HTR-8/SVneo (cell line): ENCODE measurements at regions not wholly inside any gene's neighbourhood (a gene's known extent, or its start where the extent isn't known, plus 50 kb on each side); places are given as distances from the start of the nearest gene placed in this dataset.
A peak's percentile ranks its signal among the peaks of the same experiment; 100 is the strongest.
"Not testable (repeated sequence)": the region's sequence is repeated elsewhere in the genome, so short reads cannot be mapped to it uniquely, and the experiment has no call there.

Experiments
- DNase-seq: peaks from one replicate; pipeline ENCODE4 v3.0.0; 2011; ENCODE audit warnings: low spot score, mixed read lengths; ENCODE audit not compliant: insufficient read length
- FAIRE-seq: peaks from 2 replicates; lab custom pipeline; 2011; peaks lifted over from hg19 to GRCh38; lab: Jason Lieb, UNC

DNA sequence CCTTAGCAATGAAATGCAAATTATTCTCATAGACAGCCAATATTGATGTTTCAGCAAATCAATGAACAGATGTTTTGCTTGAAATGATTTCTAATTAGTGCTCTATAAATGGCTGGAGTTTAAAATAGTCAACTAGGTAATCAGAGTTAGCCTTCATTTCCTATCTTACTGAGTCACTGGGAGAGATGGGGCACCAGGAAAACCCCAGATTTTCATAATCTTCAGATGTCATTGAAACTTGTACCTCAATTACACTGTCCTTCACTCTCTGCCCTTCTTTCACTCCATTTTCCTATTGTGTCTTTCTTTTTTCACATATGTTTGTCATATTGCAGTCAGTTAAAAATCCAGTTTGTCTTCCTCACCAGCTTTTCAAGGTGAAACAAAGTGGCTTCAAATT, 92.7 kb downstream of the C12orf75 start:
- FAIRE-seq: no peak
- DNase-seq: no peak

DNA sequence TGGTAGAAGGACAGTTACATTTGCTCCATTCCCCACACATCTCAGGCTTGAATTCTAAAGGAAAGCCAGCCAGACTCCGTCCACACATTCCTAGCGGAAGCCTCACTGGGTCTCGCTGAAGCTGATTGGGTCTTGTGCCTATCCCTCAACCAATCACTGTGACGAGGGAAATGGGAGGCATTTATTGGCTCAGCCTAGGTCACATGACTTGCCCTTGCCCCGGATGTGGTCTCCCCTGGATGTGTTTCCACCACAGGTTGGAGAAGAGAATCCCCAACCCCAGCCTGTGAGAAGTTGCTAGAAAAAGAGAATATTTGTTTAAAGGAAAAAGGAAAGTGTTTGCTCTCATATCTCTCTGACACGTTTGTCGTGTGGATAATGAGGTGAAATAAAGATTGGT, 93.4 kb downstream of the C12orf75 start:
- DNase-seq (no peak), FAIRE-seq (no peak)

DNA sequence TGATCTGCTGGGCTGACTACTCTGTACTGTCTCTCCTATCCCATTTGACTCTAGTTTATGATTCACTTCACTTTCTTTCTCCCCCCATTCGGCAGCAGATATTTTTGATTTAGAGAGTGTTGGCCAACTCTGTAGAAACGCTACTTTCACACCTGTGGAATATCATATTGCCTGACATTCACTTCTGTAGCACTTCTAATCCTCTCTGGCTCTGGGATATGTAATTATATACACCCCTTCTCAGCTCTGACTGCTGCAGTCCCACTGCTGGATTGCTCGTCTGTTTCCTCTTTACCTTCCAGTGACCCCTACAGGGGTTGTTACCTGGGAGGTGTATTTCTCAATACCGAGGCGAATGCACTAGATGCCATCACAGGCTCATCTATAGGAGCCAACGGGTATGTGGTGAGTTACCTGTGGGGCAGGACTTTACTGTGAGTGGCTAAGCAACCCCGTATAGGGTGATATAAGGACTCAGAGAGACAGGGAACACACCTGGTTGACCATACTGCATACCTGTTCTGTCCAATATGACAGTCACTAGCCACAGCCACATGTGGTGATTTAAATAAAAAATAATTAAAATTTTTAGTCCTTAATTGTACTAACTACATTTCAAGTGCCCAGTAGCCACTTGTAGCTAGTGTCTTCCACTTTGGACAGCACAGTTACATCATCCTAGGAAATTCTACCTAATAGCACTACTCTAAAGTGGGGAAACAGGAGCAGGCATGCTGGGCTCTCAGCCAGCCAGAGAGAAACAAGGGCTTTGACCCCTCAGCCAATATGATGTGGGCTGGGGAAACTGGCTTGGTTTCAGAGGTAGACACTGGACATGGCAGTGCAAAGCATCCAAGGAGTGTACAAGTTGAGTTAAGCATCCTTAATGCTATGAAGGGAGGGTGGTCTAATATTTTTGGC, 95.0 kb downstream of the C12orf75 start:
- no peak for DNase-seq
- no peak for FAIRE-seq

DNA sequence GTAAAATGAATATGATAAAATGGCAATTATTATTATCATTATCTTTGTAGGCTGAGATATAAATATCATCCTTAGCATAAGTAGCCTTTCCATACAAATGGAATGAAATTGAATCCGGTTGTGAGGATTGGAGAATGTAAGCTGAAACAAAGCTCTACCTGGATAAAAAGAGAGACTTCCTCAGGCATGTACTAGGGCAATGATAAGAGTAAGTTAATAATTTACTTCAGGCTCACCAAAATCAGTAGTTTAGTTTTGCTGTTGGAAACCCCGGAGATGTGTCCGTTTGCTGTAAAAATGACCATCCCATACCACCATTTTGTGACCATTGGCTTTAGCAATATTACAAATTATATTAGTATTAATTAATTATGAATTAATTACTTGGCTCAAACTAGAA, 96.3 kb downstream of the C12orf75 start:
- DNase-seq (no peak), FAIRE-seq (no peak)

DNA sequence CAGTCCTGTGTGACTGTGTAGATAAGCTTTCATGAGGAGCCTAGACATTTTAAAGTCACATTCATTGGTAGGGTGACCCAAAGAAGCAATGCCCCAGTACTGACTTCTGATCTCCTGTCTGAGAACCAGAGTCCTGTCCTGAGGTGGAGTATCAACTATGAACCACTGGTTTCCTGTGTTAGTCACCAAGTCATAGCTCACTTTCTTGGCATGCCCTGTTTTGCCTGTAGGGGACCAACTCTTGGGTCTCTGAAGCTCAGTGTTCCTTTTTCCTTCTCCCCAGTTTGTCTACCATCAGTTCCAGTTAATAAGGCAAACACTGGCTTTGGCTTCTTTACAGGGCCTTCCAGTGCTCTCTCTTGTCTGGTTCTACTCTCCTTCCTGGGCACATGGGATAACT, 97.4 kb downstream of the C12orf75 start:
- FAIRE-seq: no peak
- DNase-seq: no peak

DNA sequence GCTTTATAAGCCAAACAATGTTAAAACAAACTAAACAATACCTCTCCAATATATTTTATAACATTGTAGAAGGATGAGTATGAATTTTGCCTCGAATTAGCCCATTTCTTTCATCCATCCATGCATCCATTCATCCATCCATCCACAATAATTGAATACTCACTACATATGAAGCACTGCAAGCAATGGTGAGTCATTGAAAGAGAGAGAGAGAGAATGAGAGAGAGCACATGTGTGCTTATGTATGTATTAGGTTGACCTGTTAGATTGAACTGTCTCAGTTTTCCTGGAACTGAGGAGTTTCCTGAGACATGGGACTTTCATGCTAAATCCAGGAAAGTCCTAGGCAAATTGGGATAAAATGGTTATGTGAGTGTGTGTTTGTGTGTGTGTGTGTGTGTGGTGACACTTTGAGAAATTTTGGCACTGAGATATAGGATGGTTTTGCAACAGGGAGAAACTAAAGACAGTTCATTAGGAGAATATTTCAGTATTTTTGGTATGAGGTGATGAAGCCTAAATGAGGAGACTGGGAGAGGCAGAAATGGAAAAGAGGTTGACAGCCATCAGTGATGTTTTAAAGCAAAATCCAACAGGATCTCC, 98.4 kb downstream of the C12orf75 start:
- FAIRE-seq (no peak), DNase-seq (no peak)

DNA sequence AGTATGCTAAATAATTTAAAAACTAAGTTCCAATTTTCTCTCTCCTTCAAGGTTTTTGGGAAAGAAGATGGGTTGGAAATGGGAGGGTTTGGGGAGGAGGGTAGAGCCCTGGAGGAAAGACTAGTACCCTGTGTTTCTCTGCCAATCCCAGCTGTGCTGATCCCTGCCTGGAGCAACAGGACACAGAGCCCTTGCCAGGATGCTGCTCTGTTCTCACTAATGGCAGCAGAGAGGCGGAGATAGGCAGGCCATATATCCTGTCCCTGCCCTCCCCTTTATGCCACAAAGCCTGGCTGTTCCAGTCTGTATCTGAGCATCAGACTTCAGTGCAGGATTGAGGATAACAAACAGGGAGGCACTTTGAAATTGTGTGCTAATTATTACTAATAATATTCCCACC, 99.0 kb downstream of the C12orf75 start:
- no peak for FAIRE-seq
- no peak for DNase-seq

DNA sequence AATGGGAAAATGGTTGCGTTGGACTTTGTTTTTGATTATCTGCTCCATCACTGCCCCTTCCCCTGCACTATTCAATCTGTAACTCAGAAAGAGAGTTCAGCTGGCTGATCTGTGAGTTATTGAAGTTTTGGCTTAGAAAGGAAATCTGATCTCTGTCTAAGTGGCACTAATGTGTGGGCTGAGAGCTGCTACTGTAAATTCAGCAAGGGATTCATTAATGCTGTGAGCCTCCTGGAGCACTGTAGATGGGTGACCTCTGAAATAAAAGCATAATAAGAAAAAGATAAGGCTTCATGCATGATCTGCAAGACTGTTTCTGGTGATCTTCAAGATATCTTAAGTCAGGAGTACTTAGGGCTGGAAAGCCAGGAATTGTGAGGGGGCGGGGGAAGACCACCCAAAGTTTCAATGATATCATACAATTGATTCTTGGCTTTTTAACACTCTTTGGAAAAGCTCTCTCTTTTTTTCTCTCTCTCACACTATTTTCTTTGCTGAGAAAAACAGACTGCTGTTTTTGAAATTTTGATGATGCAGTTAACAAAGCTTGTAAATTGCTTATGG, 101.1 kb downstream of the C12orf75 start:
- DNase-seq: no peak
- no peak for FAIRE-seq

DNA sequence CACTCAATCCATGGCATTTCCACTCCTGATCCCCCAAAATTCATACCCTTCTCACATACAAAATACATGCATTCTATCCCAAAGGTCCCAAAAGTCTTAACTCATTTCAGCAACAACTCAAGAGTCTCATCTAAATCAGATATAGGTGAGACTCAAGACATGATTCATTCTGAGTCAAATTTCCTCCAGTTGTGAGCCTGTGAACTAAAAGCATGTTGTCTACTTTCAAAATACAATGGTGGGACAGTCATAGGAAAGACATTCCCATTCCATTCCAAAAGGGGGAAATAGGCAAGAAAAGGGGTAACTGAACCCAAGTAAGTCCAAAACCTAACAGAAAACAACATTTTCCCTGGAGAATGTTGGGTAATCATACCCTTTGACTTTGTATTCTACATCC, 103.3 kb downstream of the C12orf75 start:
- DNase-seq (no peak), FAIRE-seq (no peak)

DNA sequence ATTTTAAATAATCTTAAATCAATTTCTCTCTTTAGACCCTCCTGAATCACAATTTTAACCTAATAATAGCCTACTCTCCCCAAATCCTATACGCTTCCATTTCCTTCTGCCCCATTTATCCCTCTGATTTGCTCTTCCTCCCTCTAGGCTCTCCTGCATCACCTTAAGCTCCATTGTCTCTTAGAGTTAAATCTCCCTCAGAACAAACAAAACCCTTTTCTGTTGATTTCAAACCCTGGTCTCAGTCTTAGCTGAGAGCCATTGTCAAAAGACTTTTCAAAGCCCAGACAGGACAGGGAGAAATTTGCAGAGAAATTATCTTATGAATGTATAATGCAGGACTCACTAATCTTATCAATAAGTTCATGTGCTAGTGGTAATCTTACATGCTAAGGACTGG, 106.1 kb downstream of the C12orf75 start:
- DNase-seq: no peak

DNA sequence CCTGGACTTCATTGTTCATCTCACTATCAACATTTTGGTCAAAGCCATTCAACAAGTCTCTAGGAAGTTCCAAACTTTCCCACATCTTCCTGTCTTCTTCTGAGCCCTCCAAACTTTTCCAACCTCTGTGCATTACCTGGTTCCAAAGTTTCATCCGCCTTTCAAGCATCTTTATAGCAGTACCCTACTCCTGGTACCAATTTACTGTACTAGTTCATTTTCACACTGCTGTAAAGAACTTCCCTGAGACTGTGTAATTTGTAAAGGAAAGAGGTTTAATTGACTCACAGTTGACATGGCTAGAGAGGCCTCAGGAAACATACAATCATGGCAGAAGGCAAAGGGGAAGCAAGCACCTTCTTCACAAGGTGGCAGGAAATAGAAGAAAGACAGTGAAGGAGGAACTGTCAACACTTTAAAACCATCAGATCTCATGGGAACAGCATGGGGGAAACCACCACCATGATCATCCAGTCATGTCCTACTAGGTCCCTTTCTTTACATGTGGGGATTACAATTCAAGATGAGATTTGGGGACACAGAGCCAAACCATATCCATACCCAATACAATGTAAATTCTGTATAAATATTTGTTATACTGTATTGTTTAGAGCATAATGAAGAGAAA, 109.7 kb downstream of the C12orf75 start:
- FAIRE-seq (no peak), DNase-seq (no peak)

More for the DNA sequence above, 106.1 kb downstream of the C12orf75 start:
- FAIRE-seq: no peak

DNA sequence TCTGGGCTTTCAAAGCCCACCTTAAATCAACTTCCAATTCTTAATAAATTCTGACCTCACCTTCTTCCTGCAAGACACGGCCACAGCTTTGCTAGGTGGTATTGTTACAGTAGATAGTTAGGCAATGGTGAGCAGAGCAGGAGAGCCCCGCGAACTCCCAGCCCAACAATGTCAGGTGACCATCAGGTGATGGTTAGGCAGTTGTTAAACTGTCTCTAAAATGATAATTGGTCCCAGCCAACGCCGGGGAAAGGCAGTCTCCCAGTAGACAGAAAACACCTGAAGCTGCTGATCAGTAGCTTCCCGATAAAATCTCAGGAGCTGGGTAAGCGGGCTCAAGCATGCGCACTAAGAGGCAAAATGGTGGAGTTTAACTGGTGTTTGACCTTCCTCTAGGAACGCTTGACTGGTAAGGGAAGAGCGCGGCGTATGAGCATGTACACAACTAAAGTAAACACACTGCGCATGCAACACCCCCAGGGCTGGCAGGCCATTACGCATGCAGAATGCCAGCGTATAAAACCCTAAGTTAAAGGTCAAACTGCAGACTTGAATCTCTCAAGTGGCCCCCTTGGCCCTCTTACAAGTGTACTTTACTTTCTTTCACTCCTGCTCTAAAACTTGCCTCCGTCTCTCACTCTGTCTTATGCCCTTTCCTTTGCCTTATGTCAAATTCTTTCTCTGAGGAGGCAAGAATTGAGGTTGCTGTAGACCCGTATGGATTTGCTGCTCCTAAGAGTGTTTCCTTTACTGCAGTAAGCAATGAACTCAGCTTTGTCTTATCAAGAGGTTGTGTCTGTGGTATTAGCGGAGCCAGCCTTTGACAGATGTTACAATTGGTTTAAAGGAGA, 113.5 kb downstream of the C12orf75 start:
- FAIRE-seq: peak; percentile 54
- no peak for DNase-seq

DNA sequence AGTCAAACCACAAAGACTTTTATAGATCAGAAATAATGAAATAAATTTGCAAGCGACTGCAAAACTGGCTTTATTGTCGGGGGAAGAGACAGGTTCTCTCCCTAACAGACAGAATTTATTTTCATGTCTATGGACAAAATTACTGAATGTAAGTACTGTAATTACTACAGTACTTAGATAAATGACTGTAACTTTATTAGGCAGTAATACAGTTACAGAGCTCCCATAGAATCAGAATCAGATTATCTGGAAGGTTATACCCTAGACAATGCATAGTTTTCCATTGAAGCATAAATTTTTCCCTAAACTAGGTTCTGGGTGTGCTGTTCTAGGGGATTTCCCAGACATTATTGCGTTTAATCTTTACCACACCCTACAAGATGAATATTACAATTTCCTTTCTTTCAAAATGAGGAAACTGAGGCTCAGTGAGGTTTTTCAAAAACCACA, 114.2 kb downstream of the C12orf75 start:
- DNase-seq (no peak), FAIRE-seq (no peak)

DNA sequence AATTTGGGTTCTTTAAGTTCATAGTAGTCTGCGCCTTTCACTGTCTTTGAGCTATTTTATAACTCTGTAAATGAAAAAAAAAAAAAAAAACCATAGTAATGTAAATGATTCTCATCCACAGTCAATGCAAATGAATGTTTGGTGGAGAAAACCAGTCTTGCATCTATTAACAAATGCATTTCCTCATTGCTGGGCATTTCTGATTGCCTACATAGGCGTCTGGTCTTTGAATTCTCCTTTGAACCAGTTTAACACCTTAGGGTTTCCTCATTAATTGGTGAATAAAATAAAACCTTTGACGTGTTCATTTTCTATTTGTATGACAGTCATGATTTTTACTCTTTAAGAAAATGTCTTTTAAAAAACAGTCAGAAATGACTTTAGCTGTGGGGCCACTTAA, 114.8 kb downstream of the C12orf75 start:
- no peak for DNase-seq
- no peak for FAIRE-seq

DNA sequence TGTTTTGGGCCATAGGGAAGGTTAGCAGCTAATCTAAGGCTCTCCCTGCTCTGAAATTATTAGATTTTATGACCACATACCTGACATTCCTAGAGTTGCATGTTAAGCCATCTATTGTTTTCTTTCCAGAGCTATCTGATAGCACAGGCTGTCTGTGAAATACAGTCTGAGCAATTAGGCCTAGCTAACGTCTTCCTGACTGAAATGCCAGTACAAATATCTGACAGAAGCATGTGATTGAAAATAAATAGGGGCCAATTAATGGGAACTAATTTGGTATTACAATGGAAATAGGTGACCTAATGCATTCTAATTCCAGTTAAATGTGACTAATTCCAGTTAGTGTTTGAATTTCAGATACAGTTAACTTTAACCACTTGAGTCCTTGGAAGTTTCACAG, 115.2 kb downstream of the C12orf75 start:
- peak; percentile 45 for DNase-seq
- FAIRE-seq: peak; percentile 82

DNA sequence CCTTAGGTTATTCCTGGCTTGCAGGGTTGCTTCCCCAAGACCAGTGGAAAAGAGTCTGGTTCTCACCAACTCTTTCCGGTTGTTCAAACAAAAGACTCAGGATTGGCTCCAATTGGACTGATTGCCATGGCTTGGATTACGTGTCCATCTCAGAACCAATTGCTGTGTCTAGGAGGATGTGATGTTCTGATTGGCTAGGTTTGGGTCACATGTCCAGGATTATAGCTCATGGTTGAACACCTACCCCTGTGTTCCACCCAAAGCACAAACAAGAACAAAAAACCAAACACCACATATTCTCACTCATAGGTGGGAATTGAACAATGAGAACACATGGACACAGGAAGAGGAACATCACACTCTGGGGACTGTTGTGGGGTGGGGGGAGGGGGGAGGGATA, 116.0 kb downstream of the C12orf75 start:
- FAIRE-seq: peak; percentile 16
- DNase-seq: not testable (repeated sequence)

DNA sequence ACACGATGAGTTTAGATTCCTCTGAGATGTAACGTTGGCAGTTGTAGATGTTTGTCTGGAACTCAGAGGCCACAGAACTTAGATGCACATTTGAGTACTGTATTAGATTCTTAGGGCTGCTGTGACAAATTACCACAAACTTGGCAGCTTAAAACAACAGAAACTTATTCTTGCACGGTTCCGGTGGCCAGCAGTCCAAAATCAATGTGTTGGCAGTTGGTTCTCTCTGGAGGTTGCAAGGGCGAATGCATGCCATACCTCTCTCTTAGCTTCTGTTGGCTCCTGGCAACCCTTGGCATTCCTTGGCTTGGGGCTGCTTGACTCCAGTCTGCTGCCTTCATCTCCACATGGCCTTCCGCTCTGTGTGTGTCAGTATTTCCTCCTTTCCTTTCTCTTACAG, 118.9 kb downstream of the C12orf75 start:
- FAIRE-seq: no peak

DNA sequence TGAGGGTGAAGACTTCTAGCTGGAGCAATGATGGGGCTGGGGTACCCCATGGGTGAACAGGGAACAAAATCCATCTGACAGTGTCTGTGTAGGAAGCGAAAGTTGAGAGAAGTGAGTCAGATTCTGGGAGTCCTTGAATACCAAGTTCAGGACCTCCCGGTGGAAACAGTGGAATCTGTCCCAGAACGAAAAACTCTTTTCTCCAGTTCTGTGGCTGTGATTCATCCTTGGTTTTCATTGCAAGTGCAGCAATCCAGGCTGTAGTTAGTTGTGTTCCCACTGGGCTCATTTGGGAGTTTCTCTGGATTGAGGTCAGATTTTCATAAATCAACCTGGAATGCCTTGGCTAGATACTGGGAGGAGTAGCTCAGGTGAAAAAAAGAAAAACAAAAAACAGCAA, 120.7 kb downstream of the C12orf75 start:
- peak; percentile 23 for DNase-seq
- FAIRE-seq: no peak

More for the DNA sequence above, 118.9 kb downstream of the C12orf75 start:
- DNase-seq: no peak

DNA sequence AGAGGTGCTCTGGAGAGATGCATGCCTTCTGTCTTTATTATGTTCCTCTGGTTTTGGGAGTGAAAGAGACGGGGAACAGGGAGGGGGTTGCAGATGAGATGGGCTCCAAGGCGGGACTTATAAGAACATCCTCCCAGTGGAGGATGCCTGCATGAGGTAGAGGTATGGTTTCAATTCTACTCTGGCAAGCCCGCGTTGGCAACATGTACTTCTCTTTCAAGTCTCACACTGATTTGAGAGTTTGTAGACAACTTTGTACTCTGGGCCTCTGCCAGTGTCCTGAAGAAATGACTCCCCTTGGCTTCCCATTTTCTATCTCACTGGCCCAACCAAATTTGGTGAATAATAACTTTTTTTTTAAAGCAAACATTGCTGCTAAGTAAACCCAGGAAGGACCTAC, 121.3 kb downstream of the C12orf75 start:
- FAIRE-seq: no peak

DNA sequence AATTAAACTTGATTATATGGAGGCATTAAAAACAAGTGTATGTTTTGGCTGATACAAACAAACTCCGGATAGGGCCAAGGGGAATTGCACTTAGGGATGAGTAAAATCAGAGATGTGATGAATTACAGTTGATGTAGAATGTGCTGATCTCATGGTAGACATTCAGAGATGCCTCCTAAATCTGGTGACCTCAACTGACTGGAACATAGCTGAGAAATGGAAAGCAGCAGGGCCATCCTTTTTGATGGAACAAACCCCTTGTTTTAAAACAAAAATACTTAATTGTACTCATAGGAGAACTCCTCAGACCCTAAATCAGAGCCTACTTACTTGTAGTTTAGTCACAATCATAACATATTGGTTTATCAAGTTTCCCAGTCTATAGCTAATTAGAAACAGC, 122.8 kb downstream of the C12orf75 start:
- no peak for DNase-seq
- FAIRE-seq: no peak

More for the DNA sequence above, 121.3 kb downstream of the C12orf75 start:
- no peak for DNase-seq
